Upper lobe of right lung (tissue), 1 donor: ENCODE measurements at regions not wholly inside any gene's neighbourhood (a gene's known extent, or its start where the extent isn't known, plus 50 kb on each side); places are given as distances from the start of the nearest gene placed in this dataset.

ENCODE experiments used
- ATAC-seq: fragments of 200-7000 bp; cut with Tn5 transposase; one replicate; pipeline ENCODE4 v1.9.1; 2020; ENCODE audit warnings: mild to moderate bottlenecking, moderate library complexity
- DNase-seq: peaks from one replicate; pipeline ENCODE4 v3.0.0-alpha.2; 2020
- H3K27ac ChIP-seq: fragments of 200-600 bp; one replicate; pipeline ENCODE4 v1.8.0; 2022
- H3K27me3 ChIP-seq: fragments of 200-600 bp; one replicate; pipeline ENCODE4 v1.8.0; 2022; ENCODE audit warnings: mild to moderate bottlenecking
- H3K36me3 ChIP-seq: fragments of 200-600 bp; one replicate; pipeline ENCODE4 v1.8.0; 2022
- H3K4me1 ChIP-seq: fragments of 200-600 bp; one replicate; pipeline ENCODE4 v1.8.0; 2022
- H3K4me3 ChIP-seq: fragments of 200-600 bp; one replicate; pipeline ENCODE4 v1.8.0; 2022; ENCODE audit warnings: mild to moderate bottlenecking
- H3K9me3 ChIP-seq: fragments of 200-600 bp; one replicate; pipeline ENCODE4 v1.8.0; 2022
- intact Hi-C: fragments of 100-400 bp; cut with DNase I; formaldehyde crosslinking; loops from one replicate; pipeline ENCODE4 v1.11.0; 2022
- TF ChIP-seq, protein P1 (sequence below): fragments of 200-600 bp; IDR thresholded peaks from one replicate; pipeline ENCODE4 v1.8.0; 2022; ENCODE audit warnings: antibody characterized with exemption
- donor health status: DM: no; HTN: yes; CAD: no; lungs with severe emphysema.

DNA sequence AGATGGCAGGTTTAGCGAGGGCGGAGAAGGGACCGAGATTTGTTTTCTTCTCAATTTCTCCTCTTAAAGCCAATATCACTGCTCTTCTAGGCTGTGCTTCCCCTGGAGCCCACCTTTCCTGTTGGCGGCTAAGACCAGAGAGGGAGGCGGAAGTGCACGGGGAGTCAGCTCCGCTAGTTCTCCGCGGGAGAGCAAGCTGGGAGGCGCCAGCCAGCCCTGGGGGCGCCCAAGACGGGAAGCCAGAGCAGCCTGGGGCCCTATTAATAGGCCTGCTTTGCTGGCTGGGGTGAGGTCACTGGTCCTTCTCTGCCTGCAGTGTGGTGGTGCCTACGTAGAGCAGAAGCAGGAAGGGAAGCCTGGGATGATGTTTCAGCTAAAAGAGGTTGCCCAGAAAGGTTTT is 61.6 kb downstream of the LSM5 start:
- no peaks in the 10 kb centered on the region for H3K4me1 ChIP-seq
- no peak overlapping the region for H3K4me3 ChIP-seq
- no peaks in the 10 kb centered on the region for H3K9me3 ChIP-seq
- H3K27me3 ChIP-seq: peaks cover 40% of the 10 kb centered on the region
- H3K27ac ChIP-seq: no peak overlapping the region
- TF ChIP-seq, protein P1, sequence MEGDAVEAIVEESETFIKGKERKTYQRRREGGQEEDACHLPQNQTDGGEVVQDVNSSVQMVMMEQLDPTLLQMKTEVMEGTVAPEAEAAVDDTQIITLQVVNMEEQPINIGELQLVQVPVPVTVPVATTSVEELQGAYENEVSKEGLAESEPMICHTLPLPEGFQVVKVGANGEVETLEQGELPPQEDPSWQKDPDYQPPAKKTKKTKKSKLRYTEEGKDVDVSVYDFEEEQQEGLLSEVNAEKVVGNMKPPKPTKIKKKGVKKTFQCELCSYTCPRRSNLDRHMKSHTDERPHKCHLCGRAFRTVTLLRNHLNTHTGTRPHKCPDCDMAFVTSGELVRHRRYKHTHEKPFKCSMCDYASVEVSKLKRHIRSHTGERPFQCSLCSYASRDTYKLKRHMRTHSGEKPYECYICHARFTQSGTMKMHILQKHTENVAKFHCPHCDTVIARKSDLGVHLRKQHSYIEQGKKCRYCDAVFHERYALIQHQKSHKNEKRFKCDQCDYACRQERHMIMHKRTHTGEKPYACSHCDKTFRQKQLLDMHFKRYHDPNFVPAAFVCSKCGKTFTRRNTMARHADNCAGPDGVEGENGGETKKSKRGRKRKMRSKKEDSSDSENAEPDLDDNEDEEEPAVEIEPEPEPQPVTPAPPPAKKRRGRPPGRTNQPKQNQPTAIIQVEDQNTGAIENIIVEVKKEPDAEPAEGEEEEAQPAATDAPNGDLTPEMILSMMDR: no peak
- ATAC-seq (no peak), DNase-seq (no peak)
- intact Hi-C loops: no loop called here
- no peaks in the 10 kb centered on the region for H3K36me3 ChIP-seq

DNA sequence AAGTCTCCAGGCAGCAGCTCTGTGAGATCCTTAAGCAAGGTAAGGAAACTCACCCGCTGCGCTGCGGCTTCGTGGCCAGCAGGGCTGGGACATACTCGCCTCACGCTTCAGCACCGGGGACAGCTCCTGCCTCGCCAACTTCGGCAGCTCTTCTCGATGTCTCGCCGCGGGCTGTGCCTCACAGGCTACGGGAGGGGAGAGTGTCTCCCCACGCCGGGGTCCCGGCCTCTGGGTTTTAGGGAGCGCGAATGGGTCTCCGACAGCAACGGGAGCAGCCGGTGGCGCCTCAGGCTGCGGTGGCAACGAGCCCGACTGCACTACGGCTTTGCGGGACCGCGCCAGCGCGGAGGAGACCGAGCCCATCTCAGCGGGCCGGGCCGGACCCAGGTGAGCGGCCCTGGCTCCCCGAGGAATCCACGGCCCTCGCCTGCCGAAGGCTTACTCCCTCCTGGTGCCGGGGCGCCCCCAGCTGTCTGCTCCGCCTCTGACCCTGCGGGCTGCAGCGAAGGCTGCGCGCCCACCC is 62.4 kb downstream of the LSM5 start:
- Histone ChIP-seq H3K9me3 (no peaks in the 10 kb centered on the region), H3K4me1 (no peaks in the 10 kb centered on the region), H3K27me3 (peaks cover 40% of the 10 kb centered on the region), H3K27ac (no peak overlapping the region), H3K4me3 (no peak overlapping the region), H3K36me3 (no peaks in the 10 kb centered on the region)
- TF ChIP-seq, protein P1: peak; percentile 17
- intact Hi-C loops: no loop called here
- ATAC-seq (peak; percentile 88), DNase-seq (peak; percentile 86)

DNA sequence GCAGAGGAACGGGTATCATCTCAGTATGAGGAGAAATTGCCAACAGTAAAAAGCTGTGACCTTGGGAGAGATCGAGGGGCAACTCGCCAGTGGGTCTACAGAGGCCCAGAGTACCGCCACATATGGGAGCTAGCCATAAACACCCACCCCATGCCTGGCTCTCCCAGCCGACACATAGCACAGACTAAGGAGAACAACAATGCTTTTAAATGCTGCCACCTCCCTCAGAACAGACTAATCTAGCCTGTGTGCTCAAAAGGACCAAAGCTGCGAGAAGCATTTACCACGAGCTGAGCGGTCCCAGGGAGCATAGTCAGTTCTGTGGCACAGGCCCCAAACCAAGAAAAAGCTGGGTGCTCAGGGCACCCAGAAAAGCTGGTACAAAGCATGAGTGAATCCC is 73.3 kb downstream of the LSM5 start:
- intact Hi-C loops: no loop called here
- no peaks in the 10 kb centered on the region for H3K27me3 ChIP-seq
- H3K27ac ChIP-seq: no peak overlapping the region
- H3K36me3 ChIP-seq: no peaks in the 10 kb centered on the region
- H3K4me1 ChIP-seq: no peaks in the 10 kb centered on the region
- ATAC-seq: no peak
- TF ChIP-seq, protein P1: no peak
- H3K9me3 ChIP-seq: no peaks in the 10 kb centered on the region
- no peak for DNase-seq
- H3K4me3 ChIP-seq: no peak overlapping the region

DNA sequence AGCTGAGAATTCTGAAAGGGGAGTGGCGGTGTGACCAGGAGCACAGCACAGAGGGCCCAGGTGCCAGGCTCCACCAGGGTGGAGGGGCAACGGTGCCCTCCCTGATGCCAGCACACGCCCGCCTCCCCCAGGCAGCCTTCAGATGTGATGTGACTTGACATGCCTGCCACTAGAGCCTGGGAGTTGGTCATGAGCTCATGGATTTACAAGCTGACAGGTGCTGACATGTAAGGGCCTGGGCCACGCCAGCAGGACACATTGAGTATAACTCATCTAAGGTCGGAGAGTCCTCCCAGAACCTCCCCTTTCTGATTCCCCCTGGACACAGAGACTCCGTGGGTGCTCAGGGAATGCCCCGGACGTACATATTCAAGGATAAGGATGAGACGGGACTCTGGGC is 74.2 kb downstream of the LSM5 start:
- TF ChIP-seq, protein P1: no peak
- no peak for DNase-seq
- Histone ChIP-seq H3K4me1 (no peaks in the 10 kb centered on the region), H3K36me3 (no peaks in the 10 kb centered on the region), H3K27me3 (no peaks in the 10 kb centered on the region), H3K4me3 (no peak overlapping the region), H3K27ac (no peak overlapping the region), H3K9me3 (no peaks in the 10 kb centered on the region)
- no peak for ATAC-seq
- intact Hi-C loops: no loop called here

DNA sequence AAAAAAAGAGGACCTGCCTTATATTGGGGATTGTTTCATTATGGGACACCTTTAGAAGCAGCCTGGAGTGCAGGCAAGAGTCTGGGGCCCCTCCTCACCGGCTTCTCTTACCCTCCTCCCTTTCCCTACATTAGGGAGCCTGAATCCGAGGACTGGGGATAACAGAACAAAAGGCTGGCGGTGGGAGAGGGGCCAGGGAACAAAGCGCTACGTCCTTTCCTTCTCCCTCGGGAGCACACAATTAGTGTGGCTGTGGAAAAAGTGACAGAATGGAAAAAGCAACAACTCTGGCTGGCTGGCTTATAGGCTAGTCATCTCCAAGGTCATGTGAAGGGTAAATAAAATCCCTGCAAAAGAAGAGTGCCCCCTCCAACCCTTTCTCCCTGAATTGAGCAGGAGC is 74.7 kb downstream of the LSM5 start:
- Histone ChIP-seq H3K27me3 (no peaks in the 10 kb centered on the region), H3K4me1 (no peaks in the 10 kb centered on the region), H3K4me3 (no peak overlapping the region), H3K9me3 (no peaks in the 10 kb centered on the region), H3K36me3 (no peaks in the 10 kb centered on the region), H3K27ac (no peak overlapping the region)
- intact Hi-C loops: no loop called here
- TF ChIP-seq, protein P1: no peak
- ATAC-seq: no peak
- no peak for DNase-seq

DNA sequence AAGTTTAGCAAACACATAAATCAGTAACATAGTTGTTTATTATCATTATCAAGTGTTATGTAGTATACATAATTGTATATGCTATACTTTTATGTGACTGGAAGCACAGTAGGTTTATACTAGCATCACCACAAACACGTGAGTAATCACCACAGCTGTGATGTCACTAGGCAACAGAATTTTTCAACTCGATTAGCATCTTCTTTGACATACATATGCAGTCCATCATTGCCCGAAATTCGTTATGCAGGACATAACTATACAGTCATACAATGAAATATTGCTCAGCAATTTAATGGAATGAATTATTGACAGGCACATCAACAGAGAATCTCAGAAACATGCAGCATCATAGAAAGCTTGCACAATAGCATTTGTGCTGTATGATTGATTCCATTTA is 77.7 kb downstream of the LSM5 start:
- Histone ChIP-seq H3K9me3 (no peaks in the 10 kb centered on the region), H3K27ac (no peak overlapping the region), H3K36me3 (no peaks in the 10 kb centered on the region), H3K4me3 (no peak overlapping the region), H3K27me3 (peaks cover 3% of the 10 kb centered on the region), H3K4me1 (no peaks in the 10 kb centered on the region)
- ATAC-seq: no peak
- TF ChIP-seq, protein P1: no peak
- intact Hi-C loops: no loop called here
- DNase-seq: no peak
